ENCODE measurements at regions not wholly inside any gene's neighbourhood (a gene's known extent, or its start where the extent isn't known, plus 50 kb on each side); places are given as distances from the start of the nearest gene placed in this dataset.

GRCh38 chr1:98181036-98181764, 260.4 kb upstream of the DPYD start:
- in situ Hi-C loops (cut with HindIII; ENCODE audit: low sequenced_read_pairs): no loop called here
- DNase-seq (ENCODE audit: low spot score): no peak

GRCh38 chr1:98179151-98179773, 258.4 kb upstream of the DPYD start:
- in situ Hi-C loops (cut with HindIII; ENCODE audit: low sequenced_read_pairs): no loop called here
- DNase-seq (ENCODE audit: low spot score): no peak

DNA sequence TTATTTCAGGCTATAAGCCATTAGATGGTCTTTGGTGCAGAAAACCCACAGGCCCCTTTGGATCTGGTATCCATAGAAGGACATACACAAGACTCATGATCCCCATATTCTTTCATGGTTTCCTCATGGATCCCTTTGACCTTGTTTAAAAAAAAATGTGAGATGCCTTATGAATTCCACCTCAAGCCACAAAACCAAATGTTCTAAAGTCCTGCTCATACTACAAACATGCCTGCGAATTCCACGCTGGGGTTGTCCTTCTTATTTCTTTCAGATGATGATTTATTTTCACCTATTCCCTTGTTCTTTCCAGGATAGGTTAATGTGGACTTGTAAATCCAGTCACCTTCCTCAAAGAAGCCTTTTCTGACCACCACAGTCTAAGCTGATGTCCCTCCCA, 256.9 kb upstream of the DPYD start:
- in situ Hi-C loops (cut with HindIII; ENCODE audit: low sequenced_read_pairs): no loop called here
- no peak for DNase-seq (ENCODE audit: low spot score)

- DNase-seq (ENCODE audit: low spot score): no peak
- in situ Hi-C loops (cut with HindIII; ENCODE audit: low sequenced_read_pairs): no loop called here
Measured at GRCh38 chr1:98176936-98177335, 256.1 kb upstream of the DPYD start.

DNA sequence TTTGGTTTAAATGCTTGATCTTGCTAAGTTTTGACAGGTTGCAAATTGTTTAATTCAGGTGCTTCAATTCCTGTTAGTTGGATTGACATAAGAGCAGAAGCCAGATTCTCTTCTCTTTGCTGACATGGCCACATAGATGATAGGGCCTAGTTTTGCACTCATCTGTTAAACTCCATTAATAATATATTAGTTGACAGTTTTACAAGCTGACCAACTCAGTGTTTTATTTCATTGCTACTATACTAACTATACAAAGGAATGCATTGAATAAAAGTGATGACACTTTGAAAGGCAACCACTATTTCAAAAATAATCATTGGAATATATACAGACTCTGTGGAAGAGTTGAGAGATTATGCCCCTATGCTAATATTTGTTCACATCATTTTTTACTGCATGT, 255.6 kb upstream of the DPYD start:
- in situ Hi-C loops (cut with HindIII; ENCODE audit: low sequenced_read_pairs): no loop called here
- no peak for DNase-seq (ENCODE audit: low spot score)

GRCh38 chr1:98172578-98172977, 251.7 kb upstream of the DPYD start:
- DNase-seq (ENCODE audit: low spot score): no peak
- in situ Hi-C loops (cut with HindIII; ENCODE audit: low sequenced_read_pairs): no loop called here

DNA sequence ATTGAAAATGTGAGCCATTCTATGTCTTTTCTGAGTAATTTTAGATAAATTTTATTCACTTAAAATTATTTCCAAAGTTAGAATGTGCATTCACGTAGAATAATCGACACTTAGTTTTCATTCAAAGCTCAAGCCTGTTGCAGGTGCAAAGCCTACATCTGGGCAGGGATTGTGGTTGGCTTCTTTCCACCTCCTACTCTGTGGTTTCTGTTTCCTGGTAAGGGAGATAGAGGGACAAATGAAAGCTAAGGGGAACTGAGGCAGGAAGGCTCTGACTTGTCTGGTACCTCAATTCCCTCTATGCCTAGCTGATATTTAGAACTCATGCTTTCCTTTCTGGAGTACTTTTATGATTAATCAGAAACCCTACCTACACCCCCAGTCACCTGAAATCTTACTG, 251.2 kb upstream of the DPYD start:
- in situ Hi-C loops (cut with HindIII; ENCODE audit: low sequenced_read_pairs): no loop called here
- DNase-seq (ENCODE audit: low spot score): no peak

DNA sequence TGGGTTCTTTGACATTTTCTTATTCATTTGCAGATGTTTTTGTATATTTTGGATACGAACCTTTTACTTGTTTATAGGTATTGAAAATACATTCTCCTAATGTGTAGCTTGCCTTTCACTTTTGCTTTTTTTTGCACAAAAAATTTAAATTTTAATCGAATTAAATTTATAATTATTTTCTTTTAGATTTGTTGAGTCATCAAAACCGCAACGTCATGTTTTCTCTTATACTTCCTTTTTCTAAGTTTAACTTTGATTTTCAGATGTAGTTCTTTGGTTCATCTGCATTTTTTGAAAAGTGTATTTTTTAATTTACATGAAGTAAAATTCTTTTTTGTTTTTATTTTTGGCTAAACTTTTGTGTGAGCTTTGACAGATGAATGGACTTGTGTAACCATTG, 243.7 kb upstream of the DPYD start:
- in situ Hi-C loops (cut with HindIII; ENCODE audit: low sequenced_read_pairs): no loop called here
- no peak for DNase-seq (ENCODE audit: low spot score)

DNA sequence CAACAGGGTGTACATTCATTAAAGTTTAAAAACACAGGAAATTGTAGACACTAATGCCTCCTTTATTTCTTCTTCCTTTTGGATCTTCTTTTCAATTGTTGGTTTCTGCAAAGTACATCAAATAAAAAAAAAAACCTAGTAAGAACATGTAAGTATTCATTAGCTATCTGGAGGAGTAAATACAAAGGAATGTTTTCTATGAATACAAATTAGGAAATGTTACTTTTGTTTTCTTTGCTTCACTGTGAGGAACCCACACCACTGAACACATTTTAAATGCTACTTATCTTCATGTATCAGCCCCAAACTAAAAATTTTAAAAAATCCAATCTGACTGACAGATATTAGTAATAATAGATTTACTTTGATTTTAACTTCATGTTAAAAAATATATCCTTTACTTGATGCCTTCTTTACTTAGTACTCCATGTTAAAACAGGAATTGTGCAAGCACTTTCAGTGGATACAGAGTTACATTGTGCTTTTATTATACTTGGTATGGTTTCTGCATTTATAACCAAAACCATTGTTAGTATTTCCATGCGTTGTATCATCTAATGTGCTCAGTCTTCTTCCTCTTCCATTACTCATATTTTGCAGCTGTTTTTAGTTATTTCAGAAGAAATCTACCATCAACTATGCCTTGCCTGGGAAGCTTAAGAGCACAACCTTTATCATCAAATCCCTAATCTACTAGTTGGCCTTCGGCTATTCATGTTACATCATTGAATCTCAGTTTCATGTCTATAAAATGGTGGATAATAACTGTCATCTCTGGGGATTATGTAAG, 236.9 kb upstream of the DPYD start:
- DNase-seq (ENCODE audit: low spot score): no peak
- in situ Hi-C loops (cut with HindIII; ENCODE audit: low sequenced_read_pairs): no loop called here

GRCh38 chr1:98147280-98147679, 226.4 kb upstream of the DPYD start:
- DNase-seq (ENCODE audit: low spot score): no peak
- in situ Hi-C loops (cut with HindIII; ENCODE audit: low sequenced_read_pairs): no loop called here

DNA sequence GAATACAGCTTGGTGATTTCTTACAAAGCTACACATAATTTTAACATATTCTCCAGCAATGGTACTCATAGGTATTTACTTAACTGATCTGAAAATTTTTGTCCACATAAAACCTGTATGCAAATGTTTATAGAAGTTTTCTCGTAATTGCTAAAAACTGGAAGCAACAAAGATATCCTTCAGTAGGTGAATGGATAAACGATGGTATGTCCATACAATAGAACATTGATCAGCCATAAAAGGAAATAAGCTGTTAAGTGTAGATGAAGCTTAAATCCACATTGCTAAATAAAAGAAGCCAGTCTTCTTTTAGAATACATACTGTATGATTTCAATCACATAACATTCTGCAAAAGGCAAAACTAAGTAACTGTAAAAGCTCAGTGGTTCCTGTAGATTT, 224.8 kb upstream of the DPYD start:
- in situ Hi-C loops (cut with HindIII; ENCODE audit: low sequenced_read_pairs): no loop called here

DNA sequence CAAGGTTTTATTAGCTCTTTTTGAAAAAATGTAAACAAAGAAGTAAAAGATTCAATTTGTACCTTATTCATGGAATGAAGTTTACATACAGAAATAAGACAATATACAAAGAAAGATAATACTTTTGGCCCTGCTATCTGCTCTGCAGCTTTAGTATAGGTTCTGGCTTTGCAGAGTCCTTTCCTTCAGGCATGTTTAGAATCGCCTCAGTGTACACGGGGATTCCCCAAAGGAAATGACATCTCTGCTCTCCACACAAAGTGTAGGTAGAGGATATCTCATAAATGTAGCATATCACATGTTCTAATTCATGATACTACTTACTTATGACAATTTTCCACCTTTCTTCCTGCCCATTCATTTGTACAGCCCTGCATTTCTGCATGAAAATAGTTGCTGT, 222.6 kb upstream of the DPYD start:
- in situ Hi-C loops (cut with HindIII; ENCODE audit: low sequenced_read_pairs): no loop called here
- no peak for DNase-seq (ENCODE audit: low spot score)

More for the DNA sequence above, 224.8 kb upstream of the DPYD start:
- DNase-seq (ENCODE audit: low spot score): no peak

GRCh38 chr1:98133131-98133530, 212.3 kb upstream of the DPYD start:
- peak; percentile 11 for DNase-seq (ENCODE audit: low spot score)
- in situ Hi-C loops (cut with HindIII; ENCODE audit: low sequenced_read_pairs): no loop called here

DNA sequence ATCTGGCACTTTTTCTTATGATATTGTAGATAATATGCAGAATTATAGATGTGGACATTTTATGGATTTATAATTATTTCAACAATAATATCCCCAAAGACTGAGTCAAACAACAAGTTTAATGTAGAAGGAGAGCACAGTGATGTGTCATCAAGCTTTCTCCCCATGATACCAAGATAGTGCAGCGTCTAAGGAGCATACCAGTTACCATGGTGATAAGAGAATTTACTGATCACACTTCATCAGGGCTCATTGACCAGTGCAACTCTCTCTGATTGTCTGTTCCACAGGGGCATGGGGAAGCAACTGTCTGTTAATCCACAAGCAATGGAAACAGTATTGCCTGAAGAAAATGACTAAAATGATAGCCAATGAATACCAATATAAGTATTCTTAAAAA, 209.6 kb upstream of the DPYD start:
- in situ Hi-C loops (cut with HindIII; ENCODE audit: low sequenced_read_pairs): no loop called here
- DNase-seq (ENCODE audit: low spot score): no peak

DNA sequence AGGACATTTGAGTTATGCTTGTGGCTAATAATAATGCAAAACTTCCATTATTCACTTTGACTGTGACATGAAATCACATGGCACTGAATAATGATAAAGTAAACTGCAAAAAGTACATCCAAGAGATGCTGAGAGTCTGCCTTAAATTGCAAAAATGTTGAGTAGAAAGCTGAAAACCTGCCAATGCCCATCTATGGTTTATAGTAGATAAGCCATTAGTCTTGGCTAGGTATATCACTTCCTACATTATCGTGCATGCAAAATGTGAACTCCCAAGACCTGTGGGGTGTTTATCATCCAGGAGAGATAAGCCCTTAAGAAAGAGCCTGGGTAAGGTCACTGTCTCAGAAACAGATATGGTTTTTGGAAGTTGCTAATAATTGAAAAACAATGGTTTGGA, 208.7 kb upstream of the DPYD start:
- DNase-seq (ENCODE audit: low spot score): no peak
- in situ Hi-C loops (cut with HindIII; ENCODE audit: low sequenced_read_pairs): no loop called here

GRCh38 chr1:98126740-98127139, 205.9 kb upstream of the DPYD start:
- DNase-seq (ENCODE audit: low spot score): no peak
- in situ Hi-C loops (cut with HindIII; ENCODE audit: low sequenced_read_pairs): no loop called here

GRCh38 chr1:98121646-98122045, 200.8 kb upstream of the DPYD start:
- DNase-seq (ENCODE audit: low spot score): no peak
- in situ Hi-C loops (cut with HindIII; ENCODE audit: low sequenced_read_pairs): no loop called here

DNA sequence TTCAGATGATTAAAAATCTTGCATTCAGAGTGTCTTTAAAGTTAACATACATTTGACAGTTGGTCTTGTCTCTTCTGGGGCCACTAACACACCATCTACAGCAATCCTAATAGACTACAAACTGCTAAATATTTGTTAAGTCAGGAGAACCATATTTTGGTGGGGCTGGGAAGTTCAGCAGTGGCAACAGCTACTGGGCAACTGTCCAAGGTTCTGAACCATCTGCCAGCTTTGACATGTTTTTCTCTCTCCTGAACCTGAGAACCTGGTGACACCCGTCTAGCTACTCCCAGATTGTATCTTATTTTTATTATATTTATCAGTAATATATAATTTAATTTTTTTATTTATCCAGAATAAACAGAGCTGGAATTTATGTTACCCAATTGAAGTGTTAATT, 199.0 kb upstream of the DPYD start:
- DNase-seq (ENCODE audit: low spot score): no peak
- in situ Hi-C loops (cut with HindIII; ENCODE audit: low sequenced_read_pairs): no loop called here

DNA sequence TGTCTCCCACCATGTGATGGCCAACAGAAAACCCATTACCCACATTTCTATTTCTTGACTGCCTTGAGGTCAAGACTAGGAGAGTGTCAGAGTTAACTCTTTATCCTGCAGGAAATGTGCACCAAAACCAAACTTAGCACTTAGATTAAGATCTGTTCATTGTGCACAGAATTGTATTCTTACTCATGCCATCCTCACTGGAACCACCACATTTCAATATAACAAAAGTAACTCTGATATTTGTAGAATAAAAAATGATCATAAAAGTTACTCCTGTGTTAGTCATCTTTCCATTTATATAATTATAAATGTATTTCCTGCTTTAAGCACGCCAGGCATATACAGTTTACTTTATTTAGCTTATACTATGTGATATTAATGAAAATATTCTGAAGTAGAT, 193.0 kb upstream of the DPYD start:
- in situ Hi-C loops (cut with HindIII; ENCODE audit: low sequenced_read_pairs): no loop called here
- no peak for DNase-seq (ENCODE audit: low spot score)

GRCh38 chr1:98112626-98113025, 191.8 kb upstream of the DPYD start:
- DNase-seq (ENCODE audit: low spot score): no peak
- in situ Hi-C loops (cut with HindIII; ENCODE audit: low sequenced_read_pairs): no loop called here

DNA sequence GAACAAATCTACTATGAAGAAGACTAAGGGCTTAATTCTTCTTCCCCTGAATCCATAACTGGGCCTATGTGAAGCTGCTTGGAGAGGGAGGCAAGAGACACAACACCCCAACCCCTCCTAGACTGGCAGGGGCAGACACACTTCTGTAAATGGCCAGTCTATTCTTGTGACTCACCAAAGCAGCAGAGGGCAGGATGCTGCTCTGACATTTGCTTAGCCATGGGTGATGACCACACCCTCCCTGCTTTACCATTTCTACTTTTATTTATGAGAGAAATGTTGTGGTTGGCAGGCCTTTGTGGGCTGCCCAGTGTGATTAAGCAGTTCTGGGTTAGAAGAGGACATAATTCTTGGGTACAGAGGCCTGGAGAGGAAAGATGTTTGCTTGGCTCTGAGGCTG, 189.8 kb upstream of the DPYD start:
- no peak for DNase-seq (ENCODE audit: low spot score)
- in situ Hi-C loops (cut with HindIII; ENCODE audit: low sequenced_read_pairs): no loop called here
